ENCODE measurements at regions not wholly inside any gene's neighbourhood (a gene's known extent, or its start where the extent isn't known, plus 50 kb on each side); places are given as distances from the start of the nearest gene placed in this dataset.

DNA sequence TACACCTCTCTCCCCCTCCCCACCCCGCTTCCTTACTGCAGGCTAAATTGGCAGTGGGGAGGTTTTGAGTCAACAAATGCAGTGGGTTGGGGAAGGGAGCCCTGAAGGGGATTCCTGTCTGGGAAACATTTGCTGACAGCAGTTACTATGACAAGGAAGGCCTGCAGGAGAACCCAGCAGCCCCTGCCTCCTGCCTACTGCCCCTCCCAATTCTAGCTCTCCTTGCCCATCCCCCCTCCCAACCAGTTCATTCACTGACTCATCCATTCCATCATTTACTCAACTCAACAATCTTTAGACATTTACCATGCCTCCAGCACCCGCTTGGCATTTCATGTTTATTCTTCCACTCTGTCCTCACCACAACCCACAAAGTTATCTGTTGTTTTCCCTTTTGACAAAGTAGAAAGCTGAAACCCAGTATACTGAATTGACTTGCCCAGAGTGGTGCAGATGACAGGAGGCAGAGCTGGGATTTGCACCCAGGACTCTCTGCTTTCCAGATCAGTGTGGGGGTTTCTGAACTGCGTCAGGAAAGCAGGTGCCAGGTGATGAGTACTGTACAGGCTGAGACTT, 75.0 kb downstream of the MAGEF1 start (continued):
- TF ChIP-seq ZNF589 (CRISPR knock-in tag; IDR thresholded peaks at IDR 0.05; ENCODE audit: low read depth) (no peak), ZBTB26 (CRISPR knock-in tag; IDR thresholded peaks at IDR 0.05) (no peak), NFE2L1 (tag; IDR thresholded peaks at IDR 0.05; ENCODE audit: borderline replicate concordance, low read depth) (no peak), EHMT2 (IDR thresholded peaks at IDR 0.05) (no peak)

DNA sequence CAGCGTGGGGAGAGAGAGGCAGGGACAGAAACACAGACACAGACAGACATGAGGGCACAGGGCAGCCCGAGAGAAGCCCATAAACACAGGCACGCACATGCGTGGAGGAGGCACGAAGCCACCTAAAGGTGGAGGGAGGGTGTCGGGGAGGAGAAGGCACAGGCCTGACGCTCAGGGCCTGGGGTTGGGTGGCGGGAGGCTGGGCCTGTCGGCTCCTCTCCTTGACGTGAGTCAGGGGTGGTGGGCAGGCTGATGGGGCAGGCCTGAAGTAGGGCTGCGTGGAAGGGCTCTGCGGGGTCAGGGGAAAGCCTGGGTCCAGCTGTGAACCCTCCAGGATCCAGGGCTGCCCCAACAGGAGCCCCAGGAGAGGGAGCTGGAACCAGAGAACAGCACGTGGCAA, 74.2 kb downstream of the EPHB3 start:
- Histone ChIP-seq H3K27me3 (ENCODE audit: control insufficient read depth in 2 of 2, insufficient read depth in 2 of 2, low read length in 2 of 2) (peaks cover 58 to 91% of the 10 kb centered on the region in 2 experiments), H3K4me1 (replicated peaks in 1 of 2; ENCODE audit: control insufficient read depth in 2 of 2, insufficient read depth in 2 of 2, low read length in 2 of 2) (peaks cover 0 to 3% of the 10 kb centered on the region in 2 experiments; a peak in 1 of 5 replicates), H3K36me3 (ENCODE audit: control insufficient read depth, insufficient read depth, low read length) (no peaks in the 10 kb centered on the region), H3K27ac (ENCODE audit: extremely low read depth, low read depth, low read length) (no peak overlapping the region), H3K4me3 (no peak overlapping the region), H3K79me2 (ENCODE audit: control insufficient read depth, insufficient read depth, low read length) (no peaks in the 10 kb centered on the region), H3K9ac (ENCODE audit: insufficient read depth in 1 of 2, low read depth in 2 of 2, low read length in 2 of 2) (peak overlapping the region in 1 of 2 experiments; percentile 72; a peak in 2 of 4 replicates), H3K9me1 (ENCODE audit: control insufficient read depth, insufficient read depth, low read length) (no peaks in the 10 kb centered on the region), H4K20me1 (replicated peaks; ENCODE audit: control insufficient read depth, insufficient read depth, low read length) (0 out of 2 replicates have a peak, but pooled peaks cover 3% of the 10 kb centered on the region), H3K9me3 (replicated peaks; ENCODE audit: control insufficient read depth, insufficient read depth, low read depth, low read length) (no peaks in the 10 kb centered on the region), H3K4me2 (ENCODE audit: insufficient read depth, low read length) (no peak overlapping the region), H2AFZ (ENCODE audit: low read depth, low read length) (no peak overlapping the region)
- FAIRE-seq = no peak
- WGBS (ENCODE audit: insufficient coverage, low coverage, missing lambda C conversion rate) = 0% methylated on average over 13 of the region's 13 CpGs
- intact Hi-C loops (cut with micrococcal nuclease) (no loop called here), in situ Hi-C loops (cut with MboI) (no loop called here)
- BruUV-seq (replicated peaks) = no TSS peak
- TF ChIP-seq FIP1L1 (IDR thresholded peaks at IDR 0.05; ENCODE audit: low read depth, low read length, poor library complexity, severe bottlenecking) (no peak), NRF1 (conservative IDR thresholded peaks at IDR 0.05 in 1 of 2, IDR thresholded peaks at IDR 0.05 in 1 of 2) (0 out of 4 replicates have a peak, but pooled peaks have one; percentile 24 to 28), GTF2E2 (tag; IDR thresholded peaks at IDR 0.05) (no peak), ZBTB43 (CRISPR knock-in tag; IDR thresholded peaks at IDR 0.05) (no peak)
- no peak; the same call in 2 of the 3 replicates for ATAC-seq
- no peak for DNase-seq (ENCODE audit: extremely low read depth in 1 of 4, low spot score in 3 of 4)
- POLR2A ChIA-PET = interaction anchor here (0.7 to 0.9 kb wide), 2 partner anchors 11 to 25 kb away, joined by 3 read pairs; no protein-coding TSS in a partner anchor
- CTCF ChIA-PET (ENCODE audit: low intra/inter-chr PET ratio) = no interaction called here
